ENCODE measurements at regions not wholly inside any gene's neighbourhood (a gene's known extent, or its start where the extent isn't known, plus 50 kb on each side); places are given as distances from the start of the nearest gene placed in this dataset.

GRCh38 chr13:82356667-82357410 is 1525.4 kb downstream of the SLITRK1 start:
- Histone ChIP-seq H3K4me3 (no peak overlapping the region), H3K27ac (no peak overlapping the region), H3K4me1 (no peaks in the 10 kb centered on the region), H3K36me3 (ENCODE audit: insufficient read depth in 1 of 2, low read depth in 1 of 2) (no peaks in the 10 kb centered on the region), H3K9me3 (no peaks in the 10 kb centered on the region), H3K27me3 (ENCODE audit: insufficient read depth in 3 of 3, low read length in 2 of 3) (no peaks in the 10 kb centered on the region)
- 53 to 58% (median 55%) methylated on average over 5 of the region's 5 CpGs for WGBS, 3 donors
- no peak for ATAC-seq
- no peak for TF ChIP-seq CTCF (IDR thresholded peaks at IDR 0.05)
- DNase-seq, result no peak
- intact Hi-C loops (cut with DNase I), result no loop called here

- intact Hi-C loops (cut with DNase I), result no loop called here
- H3K36me3 ChIP-seq (ENCODE audit: insufficient read depth in 1 of 2, low read depth in 1 of 2), result no peaks in the 10 kb centered on the region
- H3K4me1 ChIP-seq, result no peaks in the 10 kb centered on the region
- no peak for TF ChIP-seq CTCF (IDR thresholded peaks at IDR 0.05)
- ATAC-seq, result no peak
- 72 to 76% (median 75%) methylated on average over 1 of the region's 1 CpG for WGBS, 3 donors
- no peak overlapping the region for H3K4me3 ChIP-seq
- no peak for DNase-seq
- H3K27me3 ChIP-seq (ENCODE audit: insufficient read depth in 3 of 3, low read length in 2 of 3), result no peaks in the 10 kb centered on the region
- H3K9me3 ChIP-seq, result no peaks in the 10 kb centered on the region
- H3K27ac ChIP-seq, result no peak overlapping the region
Observed at GRCh38 chr13:82344867-82345266, 1537.4 kb downstream of the SLITRK1 start.

DNA sequence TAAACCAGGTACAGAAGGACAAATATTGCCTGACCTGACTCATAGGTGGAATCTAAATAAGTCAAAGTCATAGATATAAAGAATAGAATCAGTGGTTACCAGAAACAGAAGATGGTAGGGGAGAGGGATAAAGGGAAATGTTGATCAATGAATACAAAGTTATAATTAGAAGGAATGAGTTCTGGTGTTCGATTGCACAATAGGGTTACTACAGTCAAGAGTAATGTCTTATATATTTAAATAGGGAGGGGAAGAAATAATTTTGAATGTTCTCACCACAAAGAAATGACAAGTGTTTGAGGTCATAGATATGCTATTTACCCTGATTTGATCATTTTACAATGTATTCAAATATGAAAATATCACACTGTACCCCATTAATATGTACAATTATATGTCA is 1541.2 kb downstream of the SLITRK1 start:
- ATAC-seq (no peak), DNase-seq (no peak)
- 81 to 86% (median 81%) methylated on average over 1 of the region's 1 CpG for WGBS, 3 donors
- H3K36me3 ChIP-seq (ENCODE audit: insufficient read depth in 1 of 2, low read depth in 1 of 2), result no peaks in the 10 kb centered on the region
- no peaks in the 10 kb centered on the region for H3K9me3 ChIP-seq
- no peaks in the 10 kb centered on the region for H3K4me1 ChIP-seq
- H3K27ac ChIP-seq, result no peak overlapping the region
- intact Hi-C loops (cut with DNase I), result no loop called here
- no peaks in the 10 kb centered on the region for H3K27me3 ChIP-seq (ENCODE audit: insufficient read depth in 3 of 3, low read length in 2 of 3)
- H3K4me3 ChIP-seq, result no peak overlapping the region
- no peak for TF ChIP-seq CTCF (IDR thresholded peaks at IDR 0.05)

- H3K36me3 ChIP-seq (ENCODE audit: insufficient read depth in 1 of 2, low read depth in 1 of 2), result no peaks in the 10 kb centered on the region
- intact Hi-C loops (cut with DNase I), result no loop called here
- 50 to 52% (median 51%) methylated on average over 5 of the region's 5 CpGs for whole genome bisulfite sequencing, 3 donors
- no peaks in the 10 kb centered on the region for H3K4me1 ChIP-seq
- H3K4me3 ChIP-seq, result no peak overlapping the region
- no peak for TF ChIP-seq CTCF (IDR thresholded peaks at IDR 0.05)
- no peaks in the 10 kb centered on the region for H3K9me3 ChIP-seq
- ATAC-seq (no peak), DNase-seq (no peak)
- no peaks in the 10 kb centered on the region for H3K27me3 ChIP-seq (ENCODE audit: insufficient read depth in 3 of 3, low read length in 2 of 3)
- H3K27ac ChIP-seq, result no peak overlapping the region
Observed at GRCh38 chr13:82330499-82330898, 1551.8 kb downstream of the SLITRK1 start.

GRCh38 chr13:82323101-82323500 is 1559.2 kb downstream of the SLITRK1 start:
- H3K9me3 ChIP-seq, result peaks cover 1% of the 10 kb centered on the region
- H3K4me3 ChIP-seq, result no peak overlapping the region
- ATAC-seq, result no peak
- no peak for DNase-seq
- intact Hi-C loops (cut with DNase I), result no loop called here
- H3K36me3 ChIP-seq (ENCODE audit: insufficient read depth in 1 of 2, low read depth in 1 of 2), result no peaks in the 10 kb centered on the region
- WGBS, 3 donors, result 89 to 94% (median 90%) methylated on average over 5 of the region's 5 CpGs
- no peak overlapping the region for H3K27ac ChIP-seq
- H3K27me3 ChIP-seq (ENCODE audit: insufficient read depth in 3 of 3, low read length in 2 of 3), result no peaks in the 10 kb centered on the region
- TF ChIP-seq CTCF (IDR thresholded peaks at IDR 0.05), result no peak
- no peaks in the 10 kb centered on the region for H3K4me1 ChIP-seq
